ENCODE measurements at regions not wholly inside any gene's neighbourhood (a gene's known extent, or its start where the extent isn't known, plus 50 kb on each side); places are given as distances from the start of the nearest gene placed in this dataset.

DNA sequence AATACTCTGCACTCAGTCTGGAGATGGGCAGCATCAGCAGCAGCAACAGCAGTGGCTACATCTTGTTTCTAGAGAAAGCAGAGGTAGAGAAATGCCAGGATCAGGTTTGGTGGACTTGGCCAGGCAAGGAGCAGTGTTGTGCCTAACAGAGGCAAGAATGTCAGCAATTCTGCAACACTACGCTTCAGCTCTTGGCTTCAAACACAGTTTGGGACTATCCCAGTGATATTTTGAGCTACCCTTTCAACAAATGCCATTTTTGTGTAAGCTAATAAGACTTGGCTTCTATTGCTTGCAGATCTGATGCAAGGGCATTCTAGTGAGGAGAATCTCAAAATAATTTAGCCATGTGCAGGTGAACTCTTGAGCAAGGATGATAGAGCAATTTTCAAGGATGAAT, 271.3 kb downstream of the PCDH20 start:
- TF ChIP-seq, protein P1, sequence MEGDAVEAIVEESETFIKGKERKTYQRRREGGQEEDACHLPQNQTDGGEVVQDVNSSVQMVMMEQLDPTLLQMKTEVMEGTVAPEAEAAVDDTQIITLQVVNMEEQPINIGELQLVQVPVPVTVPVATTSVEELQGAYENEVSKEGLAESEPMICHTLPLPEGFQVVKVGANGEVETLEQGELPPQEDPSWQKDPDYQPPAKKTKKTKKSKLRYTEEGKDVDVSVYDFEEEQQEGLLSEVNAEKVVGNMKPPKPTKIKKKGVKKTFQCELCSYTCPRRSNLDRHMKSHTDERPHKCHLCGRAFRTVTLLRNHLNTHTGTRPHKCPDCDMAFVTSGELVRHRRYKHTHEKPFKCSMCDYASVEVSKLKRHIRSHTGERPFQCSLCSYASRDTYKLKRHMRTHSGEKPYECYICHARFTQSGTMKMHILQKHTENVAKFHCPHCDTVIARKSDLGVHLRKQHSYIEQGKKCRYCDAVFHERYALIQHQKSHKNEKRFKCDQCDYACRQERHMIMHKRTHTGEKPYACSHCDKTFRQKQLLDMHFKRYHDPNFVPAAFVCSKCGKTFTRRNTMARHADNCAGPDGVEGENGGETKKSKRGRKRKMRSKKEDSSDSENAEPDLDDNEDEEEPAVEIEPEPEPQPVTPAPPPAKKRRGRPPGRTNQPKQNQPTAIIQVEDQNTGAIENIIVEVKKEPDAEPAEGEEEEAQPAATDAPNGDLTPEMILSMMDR (IDR thresholded peaks at IDR 0.05) = no peak
- no peaks in the 10 kb centered on the region for H3K27me3 ChIP-seq
- H3K4me1 ChIP-seq = no peaks in the 10 kb centered on the region
- H3K4me3 ChIP-seq = no peak overlapping the region
- no peak overlapping the region for H3K27ac ChIP-seq
- H3K9ac ChIP-seq (ENCODE audit: low read depth in 2 of 2, low read length in 2 of 2) = no peak overlapping the region
- H3K9me3 ChIP-seq = no peaks in the 10 kb centered on the region
- DNase-seq = no peak
- H3K36me3 ChIP-seq = no peaks in the 10 kb centered on the region
- intact Hi-C loops (cut with DNase I) = no loop called here

DNA sequence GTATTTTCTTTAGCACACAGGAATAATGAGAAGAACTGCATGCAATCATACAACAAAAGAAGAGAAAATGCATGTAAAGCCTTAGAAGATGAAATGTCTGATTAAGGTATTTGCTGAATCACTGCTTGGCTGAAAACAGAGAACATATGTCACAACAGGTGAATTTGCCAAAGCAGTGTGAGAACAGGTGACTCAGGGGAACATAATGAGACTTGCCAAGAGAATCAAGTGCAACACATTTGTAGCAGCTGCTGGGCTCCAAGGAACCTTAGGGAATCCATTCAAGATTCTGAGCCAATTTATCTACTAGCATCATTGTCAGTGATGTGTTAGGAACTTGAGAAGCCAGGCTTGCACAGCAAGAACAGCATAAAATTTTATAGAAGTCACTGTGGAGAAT, 273.1 kb downstream of the PCDH20 start:
- Histone ChIP-seq H3K4me1 (no peaks in the 10 kb centered on the region), H3K27me3 (no peaks in the 10 kb centered on the region), H3K27ac (no peak overlapping the region), H3K36me3 (no peaks in the 10 kb centered on the region), H3K9ac (ENCODE audit: low read depth in 2 of 2, low read length in 2 of 2) (no peak overlapping the region), H3K9me3 (no peaks in the 10 kb centered on the region), H3K4me3 (no peak overlapping the region)
- TF ChIP-seq, protein P1 (IDR thresholded peaks at IDR 0.05) = no peak
- intact Hi-C loops (cut with DNase I) = no loop called here
- DNase-seq = no peak

DNA sequence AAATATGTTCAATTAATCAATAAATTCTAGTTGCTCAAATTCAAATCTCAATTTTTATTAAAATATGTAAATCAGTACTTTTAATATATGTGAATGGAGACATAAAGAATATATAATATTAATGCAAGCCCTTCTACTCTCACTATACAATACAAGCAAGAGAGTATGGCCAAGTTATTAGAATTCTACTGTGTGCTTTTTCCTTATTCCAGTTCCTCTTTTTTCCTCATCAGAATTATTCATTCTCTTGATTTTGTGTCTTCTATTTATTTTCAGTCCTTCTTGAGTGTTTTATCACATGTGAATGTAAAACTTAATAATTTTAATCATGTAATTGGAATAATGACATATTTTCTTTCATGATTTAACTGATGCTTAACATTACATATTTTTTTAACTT, 276.8 kb downstream of the PCDH20 start:
- intact Hi-C loops (cut with DNase I) = no loop called here
- H3K9ac ChIP-seq (ENCODE audit: low read depth in 2 of 2, low read length in 2 of 2) = no peak overlapping the region
- no peaks in the 10 kb centered on the region for H3K9me3 ChIP-seq
- H3K36me3 ChIP-seq = no peaks in the 10 kb centered on the region
- DNase-seq = no peak
- H3K27ac ChIP-seq = no peak overlapping the region
- TF ChIP-seq, protein P1 (IDR thresholded peaks at IDR 0.05) = no peak
- H3K4me1 ChIP-seq = no peaks in the 10 kb centered on the region
- no peaks in the 10 kb centered on the region for H3K27me3 ChIP-seq
- H3K4me3 ChIP-seq = no peak overlapping the region

DNA sequence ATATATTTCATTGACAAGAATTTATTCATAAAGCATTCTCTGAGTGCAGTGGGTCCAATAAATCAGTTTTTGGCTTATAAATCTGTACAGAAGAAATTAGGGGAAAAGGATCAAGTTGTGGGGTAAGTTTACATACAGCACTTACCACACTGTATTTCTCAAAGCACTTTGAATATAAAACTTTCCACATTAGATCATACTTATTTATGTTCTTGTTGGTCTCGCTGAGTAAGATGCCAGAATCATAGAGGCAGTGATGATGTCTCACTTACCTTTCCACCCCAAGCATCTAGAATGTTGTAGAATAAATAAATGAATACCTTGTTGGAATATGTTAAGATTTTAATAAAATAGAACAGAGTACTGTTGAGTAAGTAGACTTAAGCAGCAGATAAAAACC, 279.1 kb downstream of the PCDH20 start:
- Histone ChIP-seq H3K36me3 (no peaks in the 10 kb centered on the region), H3K9ac (ENCODE audit: low read depth in 2 of 2, low read length in 2 of 2) (no peak overlapping the region), H3K27me3 (no peaks in the 10 kb centered on the region), H3K9me3 (no peaks in the 10 kb centered on the region), H3K4me3 (no peak overlapping the region), H3K4me1 (no peaks in the 10 kb centered on the region), H3K27ac (no peak overlapping the region)
- TF ChIP-seq, protein P1 (IDR thresholded peaks at IDR 0.05) = no peak
- intact Hi-C loops (cut with DNase I) = no loop called here
- DNase-seq = no peak

DNA sequence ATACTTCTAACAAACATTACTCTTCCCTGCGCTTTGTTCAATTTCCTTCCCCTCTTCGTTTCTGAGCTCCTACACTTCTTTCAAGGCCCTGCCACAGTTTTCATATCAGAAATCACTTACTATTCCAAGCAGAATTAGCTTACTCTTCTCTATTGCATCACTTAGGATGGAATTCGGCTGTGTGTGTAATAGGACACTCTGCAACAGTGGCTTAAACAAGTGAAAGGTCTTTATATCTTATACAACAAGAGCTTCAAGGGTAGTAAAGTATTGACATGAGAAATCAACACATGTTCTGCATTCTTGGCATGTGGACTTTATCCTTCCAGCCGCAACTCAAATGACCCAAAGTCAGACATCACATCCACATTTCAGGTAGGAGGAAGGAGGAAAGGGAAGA, 279.6 kb downstream of the PCDH20 start:
- intact Hi-C loops (cut with DNase I) = no loop called here
- H3K9me3 ChIP-seq = no peaks in the 10 kb centered on the region
- no peak overlapping the region for H3K9ac ChIP-seq (ENCODE audit: low read depth in 2 of 2, low read length in 2 of 2)
- H3K4me1 ChIP-seq = no peaks in the 10 kb centered on the region
- H3K27me3 ChIP-seq = no peaks in the 10 kb centered on the region
- H3K36me3 ChIP-seq = no peaks in the 10 kb centered on the region
- H3K4me3 ChIP-seq = no peak overlapping the region
- DNase-seq = no peak
- no peak overlapping the region for H3K27ac ChIP-seq
- TF ChIP-seq, protein P1 (IDR thresholded peaks at IDR 0.05) = no peak

DNA sequence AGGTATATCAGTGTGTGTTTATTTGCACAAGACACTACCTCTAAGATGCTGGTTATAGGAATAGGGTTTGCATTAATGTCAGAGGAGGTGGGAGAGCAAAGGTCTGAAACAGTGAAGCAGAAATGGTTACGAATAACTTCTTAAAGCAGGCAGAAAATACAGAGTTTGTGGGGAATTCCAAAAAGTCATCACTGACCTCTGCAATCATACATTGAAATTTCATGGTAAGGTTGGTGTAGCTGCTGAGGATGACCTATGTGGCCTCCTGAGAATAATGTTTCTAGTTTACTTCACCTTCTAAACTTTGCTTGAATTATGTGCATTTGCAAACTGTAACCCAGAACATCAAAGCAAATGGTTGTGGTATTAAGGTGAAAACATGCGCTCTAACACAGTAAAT, 280.1 kb downstream of the PCDH20 start:
- intact Hi-C loops (cut with DNase I) = no loop called here
- H3K27ac ChIP-seq = no peak overlapping the region
- TF ChIP-seq, protein P1 (IDR thresholded peaks at IDR 0.05) = no peak
- no peak for DNase-seq
- no peak overlapping the region for H3K9ac ChIP-seq (ENCODE audit: low read depth in 2 of 2, low read length in 2 of 2)
- no peaks in the 10 kb centered on the region for H3K36me3 ChIP-seq
- H3K9me3 ChIP-seq = no peaks in the 10 kb centered on the region
- no peak overlapping the region for H3K4me3 ChIP-seq
- no peaks in the 10 kb centered on the region for H3K4me1 ChIP-seq
- H3K27me3 ChIP-seq = no peaks in the 10 kb centered on the region

Data from colonic mucosa (tissue), 4 donors.